IMR-90 (cell line): ENCODE measurements at regions not wholly inside any gene's neighbourhood (a gene's known extent, or its start where the extent isn't known, plus 50 kb on each side); places are given as distances from the start of the nearest gene placed in this dataset.

ENCODE experiments used
- ATAC-seq: fragments of 200-7000 bp; cut with Tn5 transposase; 2 replicates; pipeline ENCODE4 v1.9.1; 2020; ENCODE audit warnings: low read depth, mild to moderate bottlenecking, moderate library complexity
- BruUV-seq: library from RNA; stranded (reverse); fragments of 400-500 nt; replicated peaks from 2 replicates; lab custom pipeline; 2021; lab: Mats Ljungman, UMichigan
- CTCF ChIA-PET: fragments of 300-600 bp; formaldehyde crosslinking; extraction: SDS; loops from one replicate; lab custom pipeline; 2021; ENCODE audit warnings: antibody characterized with exemption; lab: Yijun Ruan, JAX
- POLR2A ChIA-PET: fragments of 300-600 bp; sonication (Branson Sonifier 250); formaldehyde crosslinking; loops from one replicate; lab custom pipeline; 2022; ENCODE audit warnings: antibody characterized with exemption; ENCODE audit not compliant: unreplicated experiment; lab: Charles Lee
- DNase-seq: peaks from one replicate; pipeline ENCODE4 v3.0.0; 2013
- H2AFZ ChIP-seq: replicated peaks from 2 replicates; pipeline ENCODE3; 2013; ENCODE audit warnings: low read length, mild to moderate bottlenecking; ENCODE audit not compliant: poor library complexity
- H2AK5ac ChIP-seq: 2 replicates; pipeline ENCODE4 v1.6.1; 2013; ENCODE audit warnings: low read depth, low read length, inconsistent platforms
- H2AK9ac ChIP-seq: replicated peaks from 2 replicates; pipeline ENCODE3; 2013; ENCODE audit warnings: mild to moderate bottlenecking, low read depth, low read length, moderate library complexity; ENCODE audit not compliant: poor library complexity
- H2BK120ac ChIP-seq: 2 replicates; pipeline ENCODE4 v1.6.1; 2013; ENCODE audit warnings: low read depth, low read length, inconsistent platforms
- H2BK15ac ChIP-seq: 3 replicates; pipeline ENCODE4 v1.6.1; 2013; ENCODE audit warnings: low read depth, low read length, inconsistent platforms
- H2BK20ac ChIP-seq: 2 replicates; pipeline ENCODE4 v1.6.1; 2013; ENCODE audit warnings: low read depth, mild to moderate bottlenecking, inconsistent platforms, low read length, moderate library complexity
- H2BK5ac ChIP-seq: 2 replicates; pipeline ENCODE4 v1.6.1; 2013; ENCODE audit warnings: mild to moderate bottlenecking, low read depth, low read length, inconsistent platforms; ENCODE audit not compliant: poor library complexity, severe bottlenecking
- H3K14ac ChIP-seq: replicated peaks from 2 replicates; pipeline ENCODE4 v1.6.1; 2013; ENCODE audit warnings: low read depth, low read length, inconsistent platforms
- H3K18ac ChIP-seq: 2 replicates; pipeline ENCODE4 v1.6.1; 2013; ENCODE audit warnings: low read depth, low read length, control low read depth
- H3K23ac ChIP-seq: 2 replicates; pipeline ENCODE4 v1.6.1; 2013; ENCODE audit warnings: low read depth, low read length, inconsistent platforms
- H3K27ac ChIP-seq: 2 replicates; pipeline ENCODE4 v1.5.1; 2013; ENCODE audit warnings: mild to moderate bottlenecking, control low read depth, low read length; ENCODE audit not compliant: insufficient read depth
- H3K27me3 ChIP-seq: 2 replicates; pipeline ENCODE4 v1.6.1; 2013; ENCODE audit warnings: low read length; ENCODE audit not compliant: control insufficient read depth, insufficient read depth
- H3K36me3 ChIP-seq: 2 replicates; pipeline ENCODE4 v1.6.1; 2013; ENCODE audit warnings: low read length, mixed read lengths; ENCODE audit not compliant: control insufficient read depth, insufficient read depth
- H3K4ac ChIP-seq: 2 replicates; pipeline ENCODE4 v1.6.1; 2013; ENCODE audit warnings: low read depth, low read length, inconsistent platforms
- H3K4me1 ChIP-seq: 2 replicates; pipeline ENCODE4 v1.6.1; 2013; ENCODE audit warnings: low read length, mixed read lengths; ENCODE audit not compliant: control insufficient read depth, insufficient read depth
- H3K4me2 ChIP-seq: 2 replicates; pipeline ENCODE4 v1.6.1; 2013; ENCODE audit warnings: low read depth, mild to moderate bottlenecking, control low read depth, low read length, moderate library complexity
- H3K4me3 ChIP-seq: 2 replicates; pipeline ENCODE4 v1.5.1; 2013; ENCODE audit warnings: low read depth, mild to moderate bottlenecking, control low read depth, low read length, moderate library complexity; ENCODE audit not compliant: insufficient read depth
- H3K56ac ChIP-seq: 2 replicates; pipeline ENCODE4 v1.6.1; 2013; ENCODE audit warnings: low read length, inconsistent platforms; ENCODE audit not compliant: insufficient read depth; ENCODE audit errors: extremely low read depth
- H3K79me1 ChIP-seq, 2 experiments: 2 replicates each; pipeline ENCODE4 v1.6.1; 2013; ENCODE audit warnings: low read length in 2 of 2, inconsistent platforms in 1 of 2, low read depth in 1 of 2
- H3K9ac ChIP-seq: 2 replicates; pipeline ENCODE4 v1.6.1; 2013; ENCODE audit warnings: low read depth, low read length, control low read depth
- H3K9me1 ChIP-seq: 2 replicates; pipeline ENCODE4 v1.6.1; 2013; ENCODE audit warnings: low read length, inconsistent platforms; ENCODE audit not compliant: insufficient read depth
- H3K9me3 ChIP-seq: 2 replicates; pipeline ENCODE4 v1.6.1; 2013; ENCODE audit warnings: low read length; ENCODE audit not compliant: control insufficient read depth, insufficient read depth
- H4K20me1 ChIP-seq: 2 replicates; pipeline ENCODE4 v1.6.1; 2013; ENCODE audit warnings: low read length, inconsistent platforms; ENCODE audit not compliant: insufficient read depth
- H4K5ac ChIP-seq: 2 replicates; pipeline ENCODE4 v1.6.1; 2013; ENCODE audit warnings: mild to moderate bottlenecking, low read depth, low read length, control low read depth
- H4K8ac ChIP-seq, 2 experiments: 2 replicates each; pipeline ENCODE4 v1.6.1; 2013; ENCODE audit warnings: low read depth in 2 of 2, low read length in 2 of 2, control low read depth in 1 of 2, inconsistent platforms in 1 of 2
- H4K91ac ChIP-seq: 2 replicates; pipeline ENCODE4 v1.6.1; 2013; ENCODE audit warnings: low read depth, low read length, inconsistent platforms; ENCODE audit not compliant: insufficient read depth
- BHLHE40 ChIP-seq: fragments of 150-350 bp; IDR thresholded peaks from 2 replicates; pipeline ENCODE4 v1.6.1; 2016; ENCODE audit warnings: mild to moderate bottlenecking, low read depth, low read length
- CEBPB ChIP-seq: IDR thresholded peaks from 2 replicates; pipeline ENCODE4 v1.6.1; 2012; ENCODE audit warnings: low read depth, low read length, improper control_type of control experiment
- CTCF ChIP-seq: conservative IDR thresholded peaks from 2 replicates; pipeline ENCODE4 v1.5.1; 2012; ENCODE audit warnings: mild to moderate bottlenecking, low read depth, low read length, improper control_type of control experiment
- FOS ChIP-seq: fragments of 150-350 bp; IDR thresholded peaks from 2 replicates; pipeline ENCODE4 v1.6.1; 2016; ENCODE audit warnings: low read depth, low read length
- MAFK ChIP-seq: IDR thresholded peaks from 2 replicates; pipeline ENCODE4 v1.6.1; 2012; ENCODE audit warnings: low read depth, low read length, improper control_type of control experiment
- MAZ ChIP-seq: IDR thresholded peaks from 2 replicates; pipeline ENCODE4 v1.6.1; 2012; ENCODE audit warnings: low read depth, mild to moderate bottlenecking, low read length, improper control_type of control experiment, moderate library complexity, borderline replicate concordance
- MXI1 ChIP-seq: IDR thresholded peaks from 2 replicates; pipeline ENCODE4 v1.6.1; 2012; ENCODE audit warnings: low read depth, mild to moderate bottlenecking, low read length, moderate library complexity, borderline replicate concordance
- NFE2L2 ChIP-seq: fragments of 150-350 bp; IDR thresholded peaks from 2 replicates; pipeline ENCODE4 v1.6.1; 2016; ENCODE audit warnings: low read depth, mild to moderate bottlenecking, low read length
- POLR2A ChIP-seq: IDR thresholded peaks from 2 replicates; pipeline ENCODE4 v1.6.1; 2012; ENCODE audit warnings: mild to moderate bottlenecking, low read depth, low read length
- RAD21 ChIP-seq: IDR thresholded peaks from 2 replicates; pipeline ENCODE4 v1.6.1; 2012; ENCODE audit warnings: low read length, improper control_type of control experiment
- RCOR1 ChIP-seq: IDR thresholded peaks from 2 replicates; pipeline ENCODE4 v1.6.1; 2012; ENCODE audit warnings: mild to moderate bottlenecking, low read length, improper control_type of control experiment; ENCODE audit not compliant: insufficient replicate concordance
- RFX5 ChIP-seq: IDR thresholded peaks from 2 replicates; pipeline ENCODE4 v1.8.0; 2012; ENCODE audit warnings: low read depth, mild to moderate bottlenecking, low read length, moderate library complexity
- SMC3 ChIP-seq: fragments of 150-350 bp; IDR thresholded peaks from 2 replicates; pipeline ENCODE4 v1.6.1; 2016; ENCODE audit warnings: low read depth, mild to moderate bottlenecking, antibody characterized with exemption, low read length, moderate library complexity
- USF2 ChIP-seq: fragments of 150-350 bp; IDR thresholded peaks from 2 replicates; pipeline ENCODE4 v1.6.1; 2017; ENCODE audit warnings: mild to moderate bottlenecking, antibody characterized with exemption, low read length, low read depth
- WGBS, 2 experiments: methylation state at CpG; one replicate each; pipeline versions ENCODE4 v1.1.5 to v1.1.7; 2013; ENCODE audit warnings: missing lambda C conversion rate in 2 of 2; ENCODE audit not compliant: insufficient read length in 1 of 2; ENCODE audit errors: extremely low coverage in 2 of 2; 5-methylcytosine and 5-hydroxymethylcytosine counted together
- dilution Hi-C: fragments of 300-500 bp; cut with HindIII; formaldehyde crosslinking; loops from one replicate; pipeline ENCODE4 v1.14.3; 2018; ENCODE audit warnings: low sequenced_read_pairs; ENCODE audit not compliant: unreplicated experiment
- in situ Hi-C: fragments of 300-500 bp; cut with MboI; formaldehyde crosslinking; loops from 3 replicates; pipeline ENCODE4 v1.14.3; 2019; ENCODE audit warnings: low sequenced_read_pairs, inconsistent platforms, mixed read lengths
- intact Hi-C: fragments of 100-400 bp; cut with micrococcal nuclease; formaldehyde crosslinking; loops from 2 replicates; pipeline ENCODE4 v1.10.0; 2022
- TF ChIP-seq, protein P1 (sequence below): fragments of 150-350 bp; IDR thresholded peaks from 2 replicates; pipeline ENCODE4 v1.6.1; 2016; ENCODE audit warnings: low read depth, mild to moderate bottlenecking, low read length, moderate library complexity, borderline replicate concordance

GRCh38 chr2:204437815-204438756, 107.2 kb upstream of the PARD3B start:
- Histone ChIP-seq H3K4ac (no peak overlapping the region), H2BK5ac (no peak overlapping the region), H3K27ac (no peak overlapping the region), H3K9me3 (peaks cover 2% of the 10 kb centered on the region; the same call in 1 of the 2 replicates), H3K23ac (no peak overlapping the region), H4K20me1 (no peaks in the 10 kb centered on the region), H3K36me3 (no peaks in the 10 kb centered on the region), H3K4me2 (no peak overlapping the region), H3K14ac (no peak overlapping the region), H3K9ac (no peak overlapping the region), H2AK9ac (no peak overlapping the region), H2BK15ac (no peak overlapping the region), H3K4me3 (no peak overlapping the region), H3K4me1 (peaks cover 4% of the 10 kb centered on the region; the same call in 1 of the 2 replicates), H2AK5ac (no peak overlapping the region), H4K91ac (no peak overlapping the region), H4K5ac (no peak overlapping the region), H3K27me3 (no peaks in the 10 kb centered on the region), H2BK20ac (no peak overlapping the region), H2AFZ (no peak overlapping the region), H4K8ac (no peak overlapping the region), H3K9me1 (peaks cover 2% of the 10 kb centered on the region; the same call in 1 of the 2 replicates), H3K79me1 (no peaks in the 10 kb centered on the region), H3K18ac (no peak overlapping the region), H3K56ac (no peak overlapping the region), H2BK120ac (no peak overlapping the region)
- WGBS, 2 experiments = 96% methylated on average over 14 of the region's 18 CpGs; no CpG with 5 or more reads in 1 of the 2 experiments
- in situ Hi-C loops = no loop called here
- ATAC-seq (no peak), DNase-seq (no peak)
- ChIA-PET POLR2A (no interaction called here), CTCF (no interaction called here)
- dilution Hi-C loops = no loop called here
- intact Hi-C loops = no loop called here
- BruUV-seq = no TSS peak
- TF ChIP-seq MXI1 (no peak), MAFK (no peak), RFX5 (no peak), SMC3 (no peak), BHLHE40 (no peak), CEBPB (no peak), POLR2A (no peak), NFE2L2 (no peak), FOS (no peak), RAD21 (no peak), RCOR1 (no peak), CTCF (no peak), MAZ (no peak), USF2 (no peak)
- TF ChIP-seq, protein P1, sequence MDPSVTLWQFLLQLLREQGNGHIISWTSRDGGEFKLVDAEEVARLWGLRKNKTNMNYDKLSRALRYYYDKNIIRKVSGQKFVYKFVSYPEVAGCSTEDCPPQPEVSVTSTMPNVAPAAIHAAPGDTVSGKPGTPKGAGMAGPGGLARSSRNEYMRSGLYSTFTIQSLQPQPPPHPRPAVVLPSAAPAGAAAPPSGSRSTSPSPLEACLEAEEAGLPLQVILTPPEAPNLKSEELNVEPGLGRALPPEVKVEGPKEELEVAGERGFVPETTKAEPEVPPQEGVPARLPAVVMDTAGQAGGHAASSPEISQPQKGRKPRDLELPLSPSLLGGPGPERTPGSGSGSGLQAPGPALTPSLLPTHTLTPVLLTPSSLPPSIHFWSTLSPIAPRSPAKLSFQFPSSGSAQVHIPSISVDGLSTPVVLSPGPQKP = no peak
